ENCODE measurements at regions not wholly inside any gene's neighbourhood (a gene's known extent, or its start where the extent isn't known, plus 50 kb on each side); places are given as distances from the start of the nearest gene placed in this dataset.

GRCh38 chr12:126106706-126107105 is 1041.5 kb downstream of the AACS start:
- DNase-seq (ENCODE audit: low spot score): no peak

- no peak for DNase-seq (ENCODE audit: low spot score)
These were observed 1042.4 kb downstream of the AACS start for GRCh38 chr12:126107659-126108058.

GRCh38 chr12:126108247-126108646 is 1043.0 kb downstream of the AACS start:
- no peak for DNase-seq (ENCODE audit: low spot score)

GRCh38 chr12:126112141-126112540 is 1046.9 kb downstream of the AACS start:
- DNase-seq (ENCODE audit: low spot score): no peak

GRCh38 chr12:126112849-126113248 is 1047.6 kb downstream of the AACS start:
- DNase-seq (ENCODE audit: low spot score): no peak

GRCh38 chr12:126114441-126114840 is 1049.2 kb downstream of the AACS start:
- DNase-seq (ENCODE audit: low spot score): no peak

- no peak for DNase-seq (ENCODE audit: low spot score)
These were observed 1052.3 kb downstream of the AACS start for GRCh38 chr12:126117502-126117901.

- no peak for DNase-seq (ENCODE audit: low spot score)
These were observed 1074.1 kb downstream of the AACS start for GRCh38 chr12:126139355-126139754.

- no peak for DNase-seq (ENCODE audit: low spot score)
These were observed 1079.4 kb downstream of the AACS start for GRCh38 chr12:126144603-126145002.

- no peak for DNase-seq (ENCODE audit: low spot score)
These were observed 1082.1 kb downstream of the AACS start for GRCh38 chr12:126147321-126147720.

GRCh38 chr12:126156806-126157574 is 1091.8 kb downstream of the AACS start:
- no peak for DNase-seq (ENCODE audit: low spot score)

GRCh38 chr12:126157575-126157966 is 1092.3 kb downstream of the AACS start:
- no peak for DNase-seq (ENCODE audit: low spot score)

GRCh38 chr12:126159139-126159538 is 1093.9 kb downstream of the AACS start:
- no peak for DNase-seq (ENCODE audit: low spot score)

GRCh38 chr12:126160912-126161311 is 1095.7 kb downstream of the AACS start:
- DNase-seq (ENCODE audit: low spot score): no peak

GRCh38 chr12:126163984-126164383 is 1098.7 kb downstream of the AACS start:
- no peak for DNase-seq (ENCODE audit: low spot score)

GRCh38 chr12:126171937-126172559 is 1106.8 kb downstream of the AACS start:
- DNase-seq (ENCODE audit: low spot score): no peak

GRCh38 chr12:126182619-126183236 is 1117.5 kb downstream of the AACS start:
- no peak for DNase-seq (ENCODE audit: low spot score)

GRCh38 chr12:126185025-126185424 is 1119.8 kb downstream of the AACS start:
- DNase-seq (ENCODE audit: low spot score): no peak

- DNase-seq (ENCODE audit: low spot score): no peak
These were observed 1124.6 kb downstream of the AACS start for GRCh38 chr12:126189856-126190255.

- DNase-seq (ENCODE audit: low spot score): no peak
These were observed 1126.0 kb downstream of the AACS start for GRCh38 chr12:126191031-126191891.

- DNase-seq (ENCODE audit: low spot score): no peak
These were observed 1126.7 kb downstream of the AACS start for GRCh38 chr12:126191949-126192348.

- DNase-seq (ENCODE audit: low spot score): no peak
These were observed 1128.0 kb downstream of the AACS start for GRCh38 chr12:126193190-126193589.
